GM23338 (cell line): ENCODE measurements at regions not wholly inside any gene's neighbourhood (a gene's known extent, or its start where the extent isn't known, plus 50 kb on each side); places are given as distances from the start of the nearest gene placed in this dataset.

Source experiments
- ATAC-seq: fragments of 200-7000 bp; cut with Tn5 transposase; 3 replicates; pipeline ENCODE4 v1.9.1; 2020
- DNase-seq: peaks from one replicate; pipeline ENCODE4 v3.0.0-alpha.2; 2015; ENCODE audit warnings: low spot score
- H2AFZ ChIP-seq: fragments of 200-600 bp; sonication (generic); 2 replicates; pipeline ENCODE4 v1.8.0; 2016; ENCODE audit warnings: antibody characterized with exemption, mild to moderate bottlenecking, moderate library complexity
- H3F3A ChIP-seq: fragments of 200-600 bp; sonication (generic); replicated peaks from 2 replicates; pipeline ENCODE4 v1.8.0; 2017; ENCODE audit warnings: antibody characterized with exemption, mixed run types, low read depth
- H3K27ac ChIP-seq: fragments of 200-600 bp; sonication (generic); 2 replicates; pipeline ENCODE4 v1.6.1; 2016; ENCODE audit warnings: low read depth
- H3K27me3 ChIP-seq: fragments of 200-600 bp; sonication (generic); 2 replicates; pipeline ENCODE4 v1.8.0; 2016; ENCODE audit warnings: mild to moderate bottlenecking, mixed run types, moderate library complexity; ENCODE audit not compliant: insufficient read depth
- H3K36me3 ChIP-seq: fragments of 200-600 bp; sonication (generic); 2 replicates; pipeline ENCODE4 v1.8.0; 2016; ENCODE audit warnings: mild to moderate bottlenecking; ENCODE audit not compliant: insufficient read depth
- H3K4me1 ChIP-seq: fragments of 200-600 bp; sonication (generic); 2 replicates; pipeline ENCODE4 v1.8.0; 2016; ENCODE audit warnings: mild to moderate bottlenecking, moderate library complexity; ENCODE audit not compliant: insufficient read depth
- H3K4me2 ChIP-seq: fragments of 200-600 bp; sonication (generic); 2 replicates; pipeline ENCODE4 v1.7.1; 2017; ENCODE audit warnings: mixed run types
- H3K4me3 ChIP-seq: fragments of 200-600 bp; sonication (generic); 2 replicates; pipeline ENCODE4 v1.6.1; 2016; ENCODE audit warnings: mixed run types
- H3K79me2 ChIP-seq: fragments of 200-600 bp; sonication (generic); replicated peaks from 2 replicates; pipeline ENCODE4 v1.8.0; 2017; ENCODE audit warnings: mild to moderate bottlenecking; ENCODE audit not compliant: insufficient read depth
- H3K9me2 ChIP-seq: fragments of 200-600 bp; sonication (generic); 2 replicates; pipeline ENCODE4 v1.8.0; 2017; ENCODE audit not compliant: insufficient read depth
- H4K20me1 ChIP-seq: fragments of 200-600 bp; sonication (generic); replicated peaks from 2 replicates; pipeline ENCODE4 v1.8.0; 2017; ENCODE audit warnings: mild to moderate bottlenecking; ENCODE audit not compliant: insufficient read depth
- H3K27ac Mint-ChIP-seq: 2 replicates; pipeline ENCODE4 v1.8.0; 2020; ENCODE audit warnings: inconsistent platforms, mild to moderate bottlenecking, moderate library complexity, mixed read lengths
- H3K27me3 Mint-ChIP-seq: 3 replicates; pipeline ENCODE4 v1.8.0; 2022; ENCODE audit warnings: low read depth, mild to moderate bottlenecking, moderate library complexity, mixed read lengths, inconsistent platforms; ENCODE audit not compliant: insufficient read depth, poor library complexity
- H3K36me3 Mint-ChIP-seq: 3 replicates; pipeline ENCODE4 v1.8.0; 2021; ENCODE audit warnings: low read depth, mild to moderate bottlenecking, inconsistent platforms, moderate library complexity, mixed read lengths
- H3K4me1 Mint-ChIP-seq: 3 replicates; pipeline ENCODE4 v1.8.0; 2020; ENCODE audit warnings: mild to moderate bottlenecking, inconsistent platforms, mixed read lengths
- H3K4me3 Mint-ChIP-seq: 3 replicates; pipeline ENCODE4 v1.8.0; 2021; ENCODE audit warnings: moderate library complexity, mild to moderate bottlenecking, inconsistent platforms, mixed read lengths
- H3K9me3 Mint-ChIP-seq: 3 replicates; pipeline ENCODE4 v1.8.0; 2020; ENCODE audit warnings: moderate library complexity, mild to moderate bottlenecking, inconsistent platforms, mixed read lengths
- CREB1 ChIP-seq: fragments of 250-450 bp; sonication (Bioruptor Pico); IDR thresholded peaks from 2 replicates; pipeline ENCODE4 v1.5.0; 2020; ENCODE audit warnings: low read depth, mild to moderate bottlenecking, moderate library complexity
- EZH2phosphoT487 ChIP-seq: fragments of 200-600 bp; sonication (generic); IDR thresholded peaks from one replicate; pipeline ENCODE4 v1.8.1; 2018; ENCODE audit warnings: antibody characterized with exemption; ENCODE audit not compliant: unreplicated experiment
- NANOG ChIP-seq: IDR thresholded peaks from 2 replicates; pipeline ENCODE4 v1.6.1; 2016; ENCODE audit warnings: antibody characterized with exemption, borderline replicate concordance
- POLR2AphosphoS5 ChIP-seq: IDR thresholded peaks from 2 replicates; pipeline ENCODE4 v1.6.1; 2016; ENCODE audit warnings: antibody characterized with exemption, low read depth
- TF ChIP-seq, protein P1 (sequence below): IDR thresholded peaks from one replicate; pipeline ENCODE4 v1.6.1; 2018; ENCODE audit warnings: antibody characterized with exemption; ENCODE audit not compliant: unreplicated experiment
- TF ChIP-seq, protein P2 (sequence below), 2 experiments: fragments of 200-600 bp in 1 of 2; sonication (generic) in 1 of 2; conservative IDR thresholded peaks; 2 replicates each; pipeline versions ENCODE4 v1.5.1 to v1.6.1; 2016 to 2017; ENCODE audit warnings: antibody characterized with exemption in 2 of 2, low read depth in 2 of 2, mild to moderate bottlenecking in 2 of 2, moderate library complexity in 1 of 2

DNA sequence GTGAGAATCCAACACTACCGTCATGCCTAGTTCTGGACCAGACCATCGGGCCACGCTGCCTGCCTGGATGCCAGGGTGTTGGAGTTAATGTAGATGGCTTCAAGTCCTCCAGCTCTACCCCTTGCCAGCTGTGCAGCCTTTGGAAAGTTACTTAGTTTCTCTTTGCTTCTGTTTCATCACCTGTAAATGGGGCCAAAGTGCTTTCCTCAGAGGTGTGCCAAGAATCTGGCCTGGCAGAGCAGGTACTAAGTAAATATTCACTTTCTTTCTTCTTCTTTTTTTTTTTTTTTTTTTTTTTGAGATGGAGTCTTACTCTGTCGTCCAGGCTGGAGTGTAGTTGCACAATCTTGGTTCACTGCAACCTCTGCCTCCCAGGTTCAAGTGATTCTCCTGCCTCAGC, 159.5 kb upstream of the RPL38 start (continued):
- TF ChIP-seq, protein P1, sequence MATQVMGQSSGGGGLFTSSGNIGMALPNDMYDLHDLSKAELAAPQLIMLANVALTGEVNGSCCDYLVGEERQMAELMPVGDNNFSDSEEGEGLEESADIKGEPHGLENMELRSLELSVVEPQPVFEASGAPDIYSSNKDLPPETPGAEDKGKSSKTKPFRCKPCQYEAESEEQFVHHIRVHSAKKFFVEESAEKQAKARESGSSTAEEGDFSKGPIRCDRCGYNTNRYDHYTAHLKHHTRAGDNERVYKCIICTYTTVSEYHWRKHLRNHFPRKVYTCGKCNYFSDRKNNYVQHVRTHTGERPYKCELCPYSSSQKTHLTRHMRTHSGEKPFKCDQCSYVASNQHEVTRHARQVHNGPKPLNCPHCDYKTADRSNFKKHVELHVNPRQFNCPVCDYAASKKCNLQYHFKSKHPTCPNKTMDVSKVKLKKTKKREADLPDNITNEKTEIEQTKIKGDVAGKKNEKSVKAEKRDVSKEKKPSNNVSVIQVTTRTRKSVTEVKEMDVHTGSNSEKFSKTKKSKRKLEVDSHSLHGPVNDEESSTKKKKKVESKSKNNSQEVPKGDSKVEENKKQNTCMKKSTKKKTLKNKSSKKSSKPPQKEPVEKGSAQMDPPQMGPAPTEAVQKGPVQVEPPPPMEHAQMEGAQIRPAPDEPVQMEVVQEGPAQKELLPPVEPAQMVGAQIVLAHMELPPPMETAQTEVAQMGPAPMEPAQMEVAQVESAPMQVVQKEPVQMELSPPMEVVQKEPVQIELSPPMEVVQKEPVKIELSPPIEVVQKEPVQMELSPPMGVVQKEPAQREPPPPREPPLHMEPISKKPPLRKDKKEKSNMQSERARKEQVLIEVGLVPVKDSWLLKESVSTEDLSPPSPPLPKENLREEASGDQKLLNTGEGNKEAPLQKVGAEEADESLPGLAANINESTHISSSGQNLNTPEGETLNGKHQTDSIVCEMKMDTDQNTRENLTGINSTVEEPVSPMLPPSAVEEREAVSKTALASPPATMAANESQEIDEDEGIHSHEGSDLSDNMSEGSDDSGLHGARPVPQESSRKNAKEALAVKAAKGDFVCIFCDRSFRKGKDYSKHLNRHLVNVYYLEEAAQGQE = no peak

DNA sequence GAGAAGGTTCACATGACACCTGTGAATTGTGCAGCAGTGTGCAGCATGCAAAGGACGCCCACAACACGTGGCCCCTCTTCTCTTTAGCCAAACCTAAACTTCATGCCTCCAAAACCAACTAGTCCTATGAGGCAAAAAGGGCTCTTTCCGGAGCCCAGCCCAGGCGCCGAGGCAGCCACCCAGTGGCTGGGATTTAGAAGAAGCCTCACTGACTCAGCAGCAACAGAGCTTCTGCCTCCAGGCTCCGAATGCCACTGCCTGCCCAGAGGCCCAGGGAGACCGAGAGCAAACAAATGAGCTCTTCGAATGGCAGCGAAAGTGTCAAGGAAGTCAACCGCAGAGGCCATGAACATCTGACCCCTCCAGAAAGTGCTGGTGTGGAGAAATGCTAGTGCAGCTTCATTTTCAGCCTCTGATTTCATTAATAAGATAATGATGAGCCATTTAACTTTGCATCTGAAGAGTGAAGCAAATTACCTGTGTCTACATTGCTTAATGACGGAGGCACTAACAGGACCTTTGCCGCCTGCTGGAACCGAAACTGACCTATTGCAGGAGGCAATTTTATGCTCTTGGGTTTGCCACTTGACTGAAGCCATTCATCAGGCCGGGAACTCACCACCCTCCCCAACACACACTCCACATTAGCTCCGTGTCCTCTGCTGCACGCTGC, 157.7 kb upstream of the RPL38 start:
- no peaks in the 10 kb centered on the region for H3K4me1 Mint-ChIP-seq
- no peaks in the 10 kb centered on the region for H3K79me2 ChIP-seq
- no peak for DNase-seq
- no peak overlapping the region for H3K4me3 Mint-ChIP-seq
- no peaks in the 10 kb centered on the region for H3K4me1 ChIP-seq
- H4K20me1 ChIP-seq = no peaks in the 10 kb centered on the region
- H3K9me3 Mint-ChIP-seq = no peaks in the 10 kb centered on the region
- TF ChIP-seq NANOG (no peak), EZH2phosphoT487 (no peak), POLR2AphosphoS5 (no peak), CREB1 (CRISPR knock-in tag) (no peak)
- TF ChIP-seq, protein P1 = no peak
- TF ChIP-seq, protein P2, sequence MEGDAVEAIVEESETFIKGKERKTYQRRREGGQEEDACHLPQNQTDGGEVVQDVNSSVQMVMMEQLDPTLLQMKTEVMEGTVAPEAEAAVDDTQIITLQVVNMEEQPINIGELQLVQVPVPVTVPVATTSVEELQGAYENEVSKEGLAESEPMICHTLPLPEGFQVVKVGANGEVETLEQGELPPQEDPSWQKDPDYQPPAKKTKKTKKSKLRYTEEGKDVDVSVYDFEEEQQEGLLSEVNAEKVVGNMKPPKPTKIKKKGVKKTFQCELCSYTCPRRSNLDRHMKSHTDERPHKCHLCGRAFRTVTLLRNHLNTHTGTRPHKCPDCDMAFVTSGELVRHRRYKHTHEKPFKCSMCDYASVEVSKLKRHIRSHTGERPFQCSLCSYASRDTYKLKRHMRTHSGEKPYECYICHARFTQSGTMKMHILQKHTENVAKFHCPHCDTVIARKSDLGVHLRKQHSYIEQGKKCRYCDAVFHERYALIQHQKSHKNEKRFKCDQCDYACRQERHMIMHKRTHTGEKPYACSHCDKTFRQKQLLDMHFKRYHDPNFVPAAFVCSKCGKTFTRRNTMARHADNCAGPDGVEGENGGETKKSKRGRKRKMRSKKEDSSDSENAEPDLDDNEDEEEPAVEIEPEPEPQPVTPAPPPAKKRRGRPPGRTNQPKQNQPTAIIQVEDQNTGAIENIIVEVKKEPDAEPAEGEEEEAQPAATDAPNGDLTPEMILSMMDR (conservative IDR thresholded peaks at IDR 0.05; ENCODE audit: low read depth in 2 of 2) = peak in 1 of 2 experiments; percentile 7; a peak in 2 of 4 replicates
- H3K27ac ChIP-seq = no peak overlapping the region
- no peak overlapping the region for H2AFZ ChIP-seq
- no peak overlapping the region for H3K4me2 ChIP-seq
- H3K27ac Mint-ChIP-seq = no peak overlapping the region; the same call in 1 of the 2 replicates
- no peak overlapping the region for H3K4me3 ChIP-seq
- no peaks in the 10 kb centered on the region for H3K36me3 ChIP-seq
- peak; percentile 47 for ATAC-seq
- H3K27me3 ChIP-seq = no peaks in the 10 kb centered on the region
- H3K9me2 ChIP-seq = no peaks in the 10 kb centered on the region
- H3K27me3 Mint-ChIP-seq = peaks cover 7% of the 10 kb centered on the region
- H3F3A ChIP-seq = no peaks in the 10 kb centered on the region
- no peaks in the 10 kb centered on the region for H3K36me3 Mint-ChIP-seq
